HL-60/S4 treated with phorbol 12-myristate 13-acetate at 8.2 ng/mL for 4 days and 3 days (cell line): ENCODE measurements at regions not wholly inside any gene's neighbourhood (a gene's known extent, or its start where the extent isn't known, plus 50 kb on each side); places are given as distances from the start of the nearest gene placed in this dataset.

Source experiments
- in situ Hi-C: fragments of 300-500 bp; cut with MboI; formaldehyde crosslinking; loops from 2 replicates; pipeline ENCODE4 v1.15.0; 2022; ENCODE audit warnings: low sequenced_read_pairs

DNA sequence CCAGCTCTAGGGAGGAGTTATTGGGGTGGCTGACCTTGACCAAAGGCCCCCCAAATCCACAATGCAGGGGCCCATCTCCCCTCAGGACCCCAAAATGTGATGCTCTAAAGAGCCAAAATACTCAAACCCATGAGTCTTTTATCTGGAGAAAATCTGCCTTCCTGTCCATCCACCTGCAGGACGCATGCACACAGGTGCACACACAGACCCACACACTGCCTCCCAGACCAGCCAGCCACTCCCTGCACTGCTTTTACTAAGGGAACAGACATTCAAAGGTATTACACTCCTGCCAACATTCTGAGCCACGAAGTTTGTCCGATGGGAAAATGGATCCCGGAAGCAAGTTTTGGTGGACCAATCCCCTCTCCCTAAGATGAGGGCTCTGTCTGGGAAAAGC lies 76.1 kb upstream of the CDH5 start:
- in situ Hi-C loops = no loop called here

DNA sequence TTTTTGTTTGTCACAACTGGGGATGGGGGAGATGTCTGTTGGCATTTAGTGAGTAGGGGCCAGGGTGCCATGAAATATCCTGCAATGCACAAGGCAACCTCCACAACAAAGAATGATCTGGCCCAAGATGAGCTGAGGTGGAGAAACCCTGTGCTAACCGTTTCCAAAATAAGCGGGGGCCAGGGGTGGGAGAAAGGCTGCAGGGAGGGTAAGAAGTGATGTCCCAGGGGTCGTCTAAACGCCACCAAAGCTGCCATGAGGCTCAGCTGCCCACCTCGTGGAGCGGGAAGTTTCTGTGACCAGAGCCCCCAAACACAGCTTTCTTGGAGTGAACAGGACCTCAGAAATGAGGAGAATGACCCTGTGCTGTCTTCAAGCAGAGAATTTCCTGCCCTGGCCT lies 76.5 kb upstream of the CDH5 start:
- in situ Hi-C loops = no loop called here

DNA sequence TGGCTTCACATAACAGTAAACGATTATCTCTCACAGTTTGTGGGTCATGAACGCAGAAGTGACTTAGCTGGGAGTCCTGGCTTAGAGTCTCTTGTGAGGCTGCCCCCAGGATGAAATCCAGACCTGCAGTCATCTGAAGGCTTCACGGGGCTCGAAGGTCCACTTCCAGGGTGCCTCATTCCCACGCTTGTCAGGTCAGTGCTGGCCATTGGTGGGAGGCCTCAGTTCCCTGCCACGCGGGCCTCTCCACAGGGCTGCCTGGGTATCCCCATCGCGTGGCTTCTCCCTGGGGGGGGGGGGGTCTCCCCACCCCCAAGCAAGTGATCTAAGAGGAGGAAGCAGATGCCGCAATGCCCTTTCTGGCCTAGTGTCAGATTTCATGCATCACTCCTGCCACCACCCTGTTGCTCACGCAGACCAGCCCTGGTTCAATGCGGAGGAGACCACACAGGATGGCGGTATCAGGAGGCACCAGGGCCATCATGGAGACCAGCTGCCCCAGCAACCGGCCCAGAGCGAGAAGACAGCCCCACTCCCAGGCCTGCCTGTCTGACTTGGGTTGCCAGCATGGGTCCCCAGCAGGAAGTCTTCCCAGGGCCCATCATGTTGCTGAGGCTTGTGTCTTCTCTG lies 77.3 kb upstream of the CDH5 start:
- in situ Hi-C loops = no loop called here

DNA sequence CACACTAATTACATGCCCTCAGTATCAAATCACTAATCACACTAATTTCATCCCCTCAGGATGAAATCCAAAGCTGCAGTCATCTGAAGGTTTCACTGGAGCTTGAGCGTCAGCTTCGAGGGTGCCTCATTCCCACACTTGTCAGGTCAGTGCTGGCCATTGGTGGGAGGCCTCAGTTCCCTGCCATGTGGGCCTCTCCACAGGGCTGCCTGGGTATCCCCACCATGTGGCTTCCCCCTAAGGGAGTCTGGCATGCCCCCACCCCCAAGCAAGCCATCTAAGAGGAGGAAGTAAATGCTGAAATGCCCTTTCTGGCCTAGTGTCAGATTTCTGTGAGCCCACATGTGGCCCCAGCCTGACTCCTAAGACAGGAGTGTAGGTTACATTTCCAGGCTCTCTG lies 78.6 kb upstream of the CDH5 start:
- in situ Hi-C loops = no loop called here

DNA sequence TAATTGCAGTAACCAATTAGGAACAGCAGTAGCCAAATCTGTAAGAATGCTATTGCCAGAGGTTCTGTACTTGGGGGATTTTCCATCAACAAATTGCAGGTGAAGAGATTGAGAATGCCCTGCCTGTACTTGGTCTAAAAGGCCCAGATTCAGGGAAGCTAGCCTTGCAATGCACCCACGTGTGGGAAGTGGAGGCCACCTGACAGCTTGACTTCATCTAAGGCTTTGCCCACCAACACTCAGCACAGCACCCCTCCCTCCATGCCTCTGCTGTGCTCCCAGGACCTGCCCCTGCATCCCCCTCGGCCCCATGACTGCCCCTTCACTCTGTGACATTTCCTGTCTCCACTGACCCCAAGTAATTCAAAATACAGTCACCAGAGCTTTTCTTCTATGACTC lies 79.1 kb upstream of the CDH5 start:
- in situ Hi-C loops = no loop called here

DNA sequence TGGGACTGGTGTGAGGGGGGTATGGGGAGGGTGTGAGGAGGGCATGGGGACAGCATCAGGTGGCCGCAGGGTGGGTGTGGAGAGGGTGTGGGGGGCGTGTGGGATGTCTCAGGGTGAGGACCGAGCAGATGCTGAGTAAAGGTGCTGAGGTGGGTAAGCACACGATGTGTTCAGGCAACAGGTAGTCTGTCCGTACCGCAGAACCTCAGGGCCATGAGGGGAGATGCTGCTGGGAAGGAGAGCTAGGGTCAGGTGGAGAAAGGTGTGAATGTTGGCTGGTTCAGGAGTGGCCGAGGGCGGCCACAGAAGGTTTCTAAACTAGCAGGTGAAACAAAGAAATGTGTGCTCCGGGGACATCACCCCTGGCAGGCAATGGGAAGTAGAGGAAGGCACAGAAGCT lies 80.0 kb upstream of the CDH5 start:
- in situ Hi-C loops = no loop called here

DNA sequence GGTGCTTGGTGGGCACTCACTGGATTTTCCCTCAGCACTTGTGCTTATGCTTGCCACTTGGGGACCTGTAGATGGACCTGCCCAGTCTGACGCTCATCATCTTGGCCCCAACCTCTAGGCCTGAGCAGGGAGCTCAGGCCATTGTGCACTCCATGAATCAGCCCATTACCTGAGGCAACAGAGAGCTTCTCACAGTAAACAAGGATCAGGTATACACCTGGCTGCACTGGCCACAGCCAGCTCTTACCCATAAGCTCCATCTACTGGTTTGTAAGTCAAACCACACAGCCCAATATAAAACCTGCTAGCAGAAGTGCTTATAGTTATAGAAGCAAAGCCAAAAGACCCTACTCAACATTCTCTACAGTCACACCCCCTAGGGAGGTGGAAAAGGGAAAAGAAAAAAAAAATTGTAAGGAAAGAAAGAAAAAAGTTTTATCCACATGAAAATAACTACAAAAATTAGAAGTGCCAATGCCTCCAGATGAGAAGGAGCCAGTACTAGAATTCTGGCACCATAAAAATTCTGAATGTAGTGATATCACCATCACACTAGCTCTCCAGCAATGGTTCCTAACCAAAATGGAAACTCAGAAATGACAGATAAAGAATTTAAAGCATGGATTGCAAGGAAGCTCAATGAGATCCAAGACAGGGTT lies 87.8 kb upstream of the CDH5 start:
- in situ Hi-C loops = no loop called here

DNA sequence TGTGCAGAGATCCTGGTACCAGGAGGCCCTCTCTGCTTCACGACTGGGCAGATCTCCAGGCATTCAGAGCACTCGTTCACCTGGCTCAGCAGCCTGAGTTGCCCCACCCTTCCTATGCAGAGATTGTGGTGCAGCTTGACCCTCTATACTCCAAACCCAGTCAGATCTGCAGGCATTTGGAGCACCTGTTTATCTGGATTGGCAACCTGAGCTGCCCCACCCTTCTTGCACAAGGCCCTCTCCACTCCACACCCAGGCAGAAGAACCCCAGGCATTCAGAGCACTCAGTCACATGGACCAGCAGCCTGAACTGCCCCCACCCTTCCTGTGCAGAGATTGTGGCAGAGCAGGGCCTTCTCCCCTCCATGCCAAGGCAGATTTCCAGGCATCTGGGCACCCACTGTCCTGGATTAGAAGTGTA lies 88.4 kb upstream of the CDH5 start:
- in situ Hi-C loops = no loop called here

DNA sequence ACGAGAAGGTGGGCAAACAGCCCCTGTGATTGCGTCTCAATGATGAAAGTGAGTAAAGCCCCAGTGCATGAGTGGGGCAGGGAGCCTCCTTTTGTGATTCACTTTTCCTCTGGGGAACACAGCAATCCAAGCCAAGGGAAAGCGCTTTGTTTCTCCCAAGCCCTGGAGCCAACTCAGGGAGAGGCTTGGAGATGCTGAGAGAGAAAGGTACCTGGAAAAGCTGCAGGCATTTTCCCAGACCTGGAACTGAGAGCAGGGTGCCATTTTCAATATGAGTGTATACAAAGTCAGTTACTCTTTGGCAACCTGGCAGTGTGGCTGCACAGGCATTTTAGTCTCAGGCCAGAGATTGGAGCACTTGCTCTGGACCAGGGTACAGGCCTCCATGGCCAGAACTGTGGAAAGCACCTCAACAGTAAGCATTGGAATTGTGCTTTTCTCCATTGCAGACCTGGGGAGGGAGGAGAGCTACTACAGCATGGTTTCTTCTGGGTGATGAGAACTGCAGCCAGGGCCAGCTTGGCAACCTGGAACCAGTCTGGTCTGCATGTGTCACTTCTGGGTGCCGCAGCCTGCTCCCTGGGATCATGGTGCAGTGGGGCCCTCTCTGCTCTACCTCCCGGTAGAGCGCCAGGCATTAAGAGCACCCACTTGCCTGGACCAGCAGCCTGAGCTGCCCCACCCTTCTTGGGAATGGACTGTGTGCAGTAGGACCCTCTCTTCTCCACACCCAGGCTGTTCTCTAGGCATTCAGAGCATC lies 89.0 kb upstream of the CDH5 start:
- in situ Hi-C loops = no loop called here

DNA sequence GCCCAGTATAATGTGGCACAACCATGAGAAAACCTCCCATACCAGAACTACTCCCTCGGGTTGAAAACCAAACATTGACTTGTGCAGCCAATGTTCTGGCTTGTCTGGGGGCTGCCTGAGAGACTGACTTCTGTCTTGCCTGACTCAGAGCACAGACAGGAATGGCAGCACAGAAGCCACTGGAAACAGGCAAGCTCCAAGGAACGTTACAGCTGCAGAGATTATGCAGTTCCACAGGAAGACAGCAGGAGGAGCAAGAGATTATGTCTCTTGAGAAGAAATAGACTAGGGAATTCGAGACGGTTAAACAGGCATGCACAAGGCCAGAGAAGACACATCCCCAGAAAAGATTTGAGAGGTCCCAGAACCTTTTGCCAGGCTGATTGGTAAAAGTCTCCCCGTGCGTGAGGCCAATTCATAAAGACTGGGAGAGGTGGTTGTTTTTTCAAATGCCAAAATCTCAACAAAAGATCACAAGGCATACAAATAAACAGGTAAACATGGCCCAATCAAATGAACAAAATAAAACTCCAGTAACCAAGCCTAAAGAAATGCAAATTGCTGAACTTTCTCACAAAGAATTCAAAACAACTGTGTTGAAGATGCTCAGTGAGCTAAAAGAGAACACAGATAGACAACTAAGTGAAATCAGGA lies 90.6 kb upstream of the CDH5 start:
- in situ Hi-C loops = no loop called here

DNA sequence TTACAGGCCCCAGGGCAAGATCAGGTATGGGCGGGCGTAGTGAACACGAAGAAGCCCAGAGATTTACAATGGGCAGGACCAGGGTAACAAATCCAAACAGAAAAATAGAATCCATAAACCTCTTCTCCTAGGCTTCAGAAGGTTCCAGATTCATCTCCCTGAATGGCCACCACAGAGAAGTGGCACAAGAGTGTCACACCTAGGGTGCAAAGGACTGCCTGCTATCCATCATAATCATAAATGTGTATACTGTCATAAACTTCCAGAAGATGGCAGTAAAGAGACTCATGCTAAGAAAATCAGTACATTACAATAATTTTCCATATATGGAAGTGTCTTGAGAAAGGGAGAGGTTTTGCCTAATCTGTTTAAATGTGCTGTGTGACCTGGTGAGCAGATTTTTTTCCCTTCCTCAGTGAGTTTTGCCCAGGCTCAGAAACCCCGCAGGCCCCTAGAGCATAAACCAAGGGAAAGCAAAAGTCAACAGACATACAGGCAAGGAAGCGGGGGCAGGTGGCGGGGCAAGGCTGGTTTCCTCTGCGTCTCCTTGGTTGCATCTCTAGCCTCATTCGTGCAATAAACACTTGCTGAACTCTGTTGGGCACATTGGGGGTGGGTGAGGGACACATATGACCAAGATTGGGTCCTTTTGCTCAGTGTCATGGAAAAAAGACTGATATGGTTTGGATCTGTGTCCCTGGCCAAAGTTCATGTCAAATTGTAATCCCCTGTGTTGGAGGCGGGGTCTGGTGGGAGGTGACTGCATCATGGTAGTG lies 92.0 kb upstream of the CDH5 start:
- in situ Hi-C loops = loop anchor here (25.0 kb wide), 1 partner anchor 387 kb away; no protein-coding TSS in a partner anchor

DNA sequence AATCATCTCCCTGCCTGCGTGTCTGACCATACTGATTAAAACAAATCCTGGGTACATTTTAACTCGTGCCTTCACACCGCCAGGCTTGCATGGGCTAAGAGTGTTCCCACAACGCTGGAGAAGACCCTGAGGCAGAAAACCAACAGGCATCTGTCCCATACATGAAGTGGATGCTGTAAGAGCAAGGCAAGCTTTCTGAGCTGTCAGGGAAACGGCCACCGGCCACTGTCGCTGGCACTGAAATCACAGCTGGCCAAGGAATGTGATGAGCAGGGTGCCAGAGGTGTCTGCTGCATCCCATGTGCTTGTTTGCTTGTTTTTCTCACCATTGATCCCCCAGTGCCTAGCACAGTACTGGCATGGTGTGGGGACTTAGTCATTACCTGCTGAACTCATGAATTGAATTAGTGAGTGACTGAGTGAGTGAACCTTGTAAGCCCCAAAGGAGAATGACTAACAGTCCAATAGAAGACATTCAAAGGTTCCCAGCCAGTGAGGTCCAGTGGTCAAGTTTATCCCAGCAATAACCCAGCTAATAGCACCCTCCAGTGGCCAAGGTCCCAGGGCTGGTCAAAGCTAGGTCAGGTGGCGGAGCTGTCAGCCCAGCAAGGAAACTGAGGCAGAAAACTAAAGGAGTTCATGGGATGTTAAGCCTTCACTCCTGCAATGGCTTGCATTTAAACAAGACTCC lies 92.7 kb upstream of the CDH5 start:
- in situ Hi-C loops = loop anchor here (25.0 kb wide), 1 partner anchor 386 kb away; no protein-coding TSS in a partner anchor

DNA sequence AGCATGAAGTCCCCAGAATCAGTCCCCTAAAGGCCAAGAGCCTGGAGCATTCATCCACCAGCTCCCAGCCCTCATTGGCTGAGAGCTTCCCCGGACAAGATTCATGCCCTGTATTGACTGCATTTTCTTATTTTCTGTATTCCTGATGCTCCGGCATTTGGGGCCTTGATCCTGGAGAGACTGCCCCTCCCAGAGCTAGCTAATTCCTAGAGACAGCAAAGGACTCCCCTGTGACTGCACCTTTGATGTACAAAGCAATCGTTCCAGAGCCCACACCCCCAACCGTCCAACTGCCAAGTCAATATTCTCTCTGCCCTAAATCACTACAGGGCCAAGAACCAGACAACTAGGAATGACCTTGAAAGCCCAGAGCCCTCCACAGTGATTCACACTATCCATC lies 93.4 kb upstream of the CDH5 start:
- in situ Hi-C loops = loop anchor here (25.0 kb wide), 1 partner anchor 386 kb away; no protein-coding TSS in a partner anchor

DNA sequence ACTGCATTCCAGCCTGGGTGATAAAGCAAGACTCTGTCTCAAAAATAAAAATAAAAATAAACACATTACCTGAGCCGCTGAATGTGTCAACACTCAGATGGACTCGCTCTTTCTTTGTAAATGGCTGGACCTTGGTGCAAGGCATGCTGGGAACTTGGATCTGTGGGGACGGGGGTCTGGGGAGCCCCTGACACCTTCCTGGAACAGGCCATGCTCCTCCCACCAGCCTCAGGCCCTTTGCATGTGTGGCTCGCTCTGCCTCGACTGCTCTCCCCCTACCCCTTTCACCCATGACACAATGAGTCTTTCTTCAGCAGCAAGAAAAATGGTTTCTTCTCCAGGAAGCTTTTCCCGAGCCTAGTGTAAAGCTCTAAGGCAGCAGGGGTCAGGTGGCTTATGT lies 94.0 kb upstream of the CDH5 start:
- in situ Hi-C loops = loop anchor here (25.0 kb wide), 1 partner anchor 385 kb away; no protein-coding TSS in a partner anchor

DNA sequence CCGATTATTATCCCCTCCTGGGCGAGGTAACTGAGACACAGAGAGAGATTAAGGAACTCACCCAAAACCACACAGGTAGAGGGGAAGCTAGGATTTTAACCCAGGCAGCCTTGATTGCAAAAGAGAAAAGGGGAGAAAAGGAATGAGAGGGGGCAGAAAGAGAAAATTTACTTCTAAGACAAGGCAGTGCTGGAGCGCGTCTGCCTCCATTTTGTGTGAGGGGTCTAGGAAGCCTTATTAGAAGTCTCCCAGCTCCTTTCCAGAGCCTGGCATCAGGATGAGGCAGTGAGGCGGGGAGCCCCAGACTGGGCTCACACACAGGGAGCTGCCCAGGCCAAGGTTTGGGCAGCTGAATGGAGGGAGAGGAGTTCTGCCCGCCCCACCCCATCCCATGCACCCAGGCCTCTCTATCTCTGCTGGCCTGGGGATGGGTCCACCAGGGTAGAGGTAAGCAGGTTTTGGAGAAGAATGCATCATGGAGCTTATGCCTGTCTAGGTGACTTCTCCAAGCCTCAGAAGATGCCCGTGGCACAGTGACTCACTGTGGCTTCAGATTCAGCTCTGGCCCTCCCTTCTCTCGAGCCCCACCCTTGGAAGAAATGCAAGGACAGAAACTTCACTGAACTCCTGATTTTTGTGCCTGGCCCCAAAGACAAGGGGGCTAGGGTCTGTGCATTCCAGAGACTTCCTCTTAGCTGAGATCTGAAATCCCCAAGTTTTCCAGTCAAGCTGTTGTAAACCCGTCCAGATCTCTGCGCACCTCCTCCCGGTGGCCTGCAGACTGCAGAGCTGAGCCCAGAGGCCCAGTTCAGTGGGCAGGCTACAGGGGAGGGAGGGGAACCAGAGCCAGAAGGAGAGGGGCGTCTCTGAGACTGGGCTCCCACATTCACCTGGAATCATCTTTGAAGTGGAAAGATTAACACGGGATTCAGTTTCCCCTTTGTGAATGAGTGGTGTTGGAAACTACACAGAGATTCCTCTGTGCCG lies 95.1 kb upstream of the CDH5 start:
- in situ Hi-C loops = loop anchor here (25.0 kb wide), 1 partner anchor 384 kb away; no protein-coding TSS in a partner anchor

DNA sequence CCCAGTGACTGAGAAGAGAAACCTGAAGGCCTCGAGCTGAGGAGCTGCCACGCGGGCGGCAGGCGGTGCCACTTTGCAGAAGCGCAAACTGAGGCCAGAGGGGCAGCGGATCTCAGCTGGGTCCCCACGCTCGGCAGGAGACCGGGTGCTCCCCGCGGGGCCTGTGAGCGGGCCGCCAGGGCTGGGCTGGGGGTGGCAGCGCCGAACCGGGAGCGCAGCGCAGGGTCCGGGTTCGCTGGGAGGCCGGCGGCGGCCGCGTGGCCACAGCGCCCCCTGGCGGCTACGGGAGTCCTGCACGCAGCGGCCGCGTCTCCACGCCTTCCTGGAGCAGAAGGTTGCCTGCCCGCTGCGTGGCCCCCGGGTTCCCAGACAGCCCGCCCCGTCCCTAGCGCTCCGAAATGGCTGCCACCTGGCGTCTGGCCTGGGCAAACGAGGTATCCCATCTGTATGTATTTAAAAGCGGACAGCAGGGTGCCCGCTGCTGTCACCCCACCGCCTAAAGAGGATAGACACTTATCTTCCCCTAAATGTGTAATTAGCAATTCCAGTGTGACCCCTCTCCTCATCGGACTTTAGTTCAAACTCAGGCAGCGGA lies 96.1 kb upstream of the CDH5 start:
- in situ Hi-C loops = loop anchor here (25.0 kb wide), 1 partner anchor 383 kb away; no protein-coding TSS in a partner anchor

DNA sequence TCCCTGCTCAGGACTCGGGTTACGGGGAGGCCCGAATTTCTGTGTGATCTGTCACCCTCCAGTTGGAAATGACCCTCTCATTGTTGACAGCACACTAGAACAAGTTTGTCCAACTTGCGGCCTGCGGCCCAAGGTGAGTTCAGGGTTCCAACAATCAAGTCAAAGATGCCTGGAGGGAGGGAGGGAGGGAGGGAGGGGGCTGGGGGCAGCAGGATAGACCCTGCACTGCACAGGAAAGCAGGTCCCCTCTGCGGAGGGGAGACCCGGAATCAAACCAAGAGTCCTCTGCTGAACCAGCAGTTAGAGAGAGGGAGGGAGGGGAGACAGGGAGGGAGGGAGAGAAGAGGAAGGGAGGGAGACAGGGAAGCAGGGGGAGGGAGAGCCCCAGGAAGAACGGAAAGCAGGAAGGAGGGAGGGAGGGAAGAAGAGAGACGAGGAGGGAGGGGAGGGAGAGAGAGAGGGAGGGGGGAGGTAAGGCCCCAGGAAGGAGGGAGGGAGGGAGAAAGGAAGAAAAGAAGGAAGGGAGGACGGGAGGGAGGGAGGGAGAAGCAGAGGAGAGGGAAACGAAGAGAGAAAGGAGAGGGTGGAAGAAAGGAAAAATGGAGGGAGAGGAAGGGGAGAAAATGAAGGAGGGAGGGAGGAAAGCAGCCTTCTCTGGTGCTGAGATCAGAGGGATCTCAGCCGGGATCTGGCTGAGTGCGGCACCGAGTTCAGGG lies 96.7 kb upstream of the CDH5 start:
- in situ Hi-C loops = loop anchor here (25.0 kb wide), 1 partner anchor 382 kb away; no protein-coding TSS in a partner anchor
